GM12892 (cell line): ENCODE measurements at regions not wholly inside any gene's neighbourhood (a gene's known extent, or its start where the extent isn't known, plus 50 kb on each side); places are given as distances from the start of the nearest gene placed in this dataset.

Experiments
- DNase-seq: peaks from one replicate; pipeline ENCODE4 v3.0.0; 2011; ENCODE audit not compliant: insufficient read length
- FAIRE-seq: peaks from 2 replicates; lab custom pipeline; 2011; peaks lifted over from hg19 to GRCh38; lab: Jason Lieb, UNC
- POLR2A ChIP-seq: IDR thresholded peaks from 2 replicates; pipeline ENCODE4 v1.6.1; 2011; ENCODE audit warnings: low read depth, low read length, control low read depth
- POLR2AphosphoS5 ChIP-seq: IDR thresholded peaks from 2 replicates; pipeline ENCODE4 v1.6.1; 2011; ENCODE audit warnings: low read depth, low read length, control low read depth
- TAF1 ChIP-seq: IDR thresholded peaks from 2 replicates; pipeline ENCODE4 v1.6.1; 2011; ENCODE audit warnings: low read depth, mild to moderate bottlenecking, control low read depth, low read length, borderline replicate concordance

DNA sequence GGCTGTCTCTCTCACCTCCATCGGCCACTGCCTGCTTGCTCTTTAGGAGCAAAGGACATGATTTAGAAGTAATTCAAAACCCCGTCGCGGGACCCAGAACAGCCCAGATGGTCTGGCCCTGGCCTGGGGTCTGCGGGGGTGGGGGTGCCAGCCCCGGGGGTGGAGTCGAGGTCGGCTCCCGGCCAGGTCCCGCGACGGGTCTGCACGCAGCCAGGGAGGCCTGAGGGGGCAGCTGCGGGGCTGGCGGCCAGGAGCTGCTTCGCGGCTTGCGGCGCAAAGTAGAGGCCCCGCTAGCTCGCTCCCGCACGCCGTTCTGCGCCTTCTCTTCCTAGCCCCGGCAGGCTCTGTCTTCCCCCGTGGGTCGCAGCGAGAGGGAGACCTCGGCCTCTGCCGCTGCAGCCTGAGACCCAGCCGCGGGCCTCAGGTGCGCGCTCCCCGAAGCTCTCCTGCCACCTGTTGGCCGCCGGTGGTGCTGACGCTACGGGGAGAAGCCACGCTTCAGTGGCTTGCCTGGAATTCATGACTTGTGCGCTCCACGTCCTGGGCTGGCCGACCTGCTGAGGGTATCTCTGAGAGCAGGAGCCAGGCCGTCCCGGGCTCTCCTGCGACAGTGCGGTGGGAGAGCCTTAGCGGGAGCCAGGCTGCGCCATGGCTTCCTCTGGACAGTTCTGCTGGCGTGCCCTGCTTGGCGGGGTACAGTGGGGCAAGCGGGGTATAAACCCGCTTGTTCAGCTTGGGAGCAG is 157.2 kb upstream of the PITX1 start:
- TF ChIP-seq POLR2A, result no peak
- no peak for TF ChIP-seq TAF1
- no peak for TF ChIP-seq POLR2AphosphoS5
- DNase-seq (peak; percentile 72), FAIRE-seq (peak; percentile 74)

DNA sequence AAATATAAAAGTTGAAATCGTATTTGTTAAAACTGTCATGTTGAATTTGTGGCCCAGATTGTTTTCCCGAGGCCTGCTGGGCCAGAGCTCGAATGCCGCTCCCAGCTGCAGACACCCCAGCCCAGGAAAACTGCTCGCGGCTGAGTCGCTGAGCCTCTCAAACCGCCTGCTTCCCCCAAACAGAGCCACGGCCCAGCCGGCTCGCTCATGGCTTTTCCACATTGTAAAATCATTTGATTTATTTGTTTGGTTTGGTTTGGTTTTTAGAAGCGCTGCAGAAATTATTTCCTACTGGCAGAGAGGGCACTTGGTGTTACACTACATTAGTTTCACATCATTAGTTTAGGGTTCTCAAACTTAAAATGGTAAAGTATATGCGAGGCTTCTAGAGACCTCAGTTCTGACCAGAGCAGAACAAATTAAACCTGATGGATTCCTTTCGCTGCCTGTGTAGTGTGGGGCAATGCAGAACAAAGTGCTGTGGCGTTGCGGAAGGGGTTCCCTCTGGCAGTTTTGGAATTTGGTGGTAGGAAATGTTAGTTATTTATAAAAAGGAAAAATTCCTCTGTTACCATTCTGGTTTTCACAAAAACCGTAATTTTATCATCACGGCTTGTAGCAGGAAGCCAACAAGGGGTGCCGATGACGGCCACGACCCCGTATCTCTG is 156.5 kb upstream of the PITX1 start:
- no peak for TF ChIP-seq POLR2AphosphoS5
- TF ChIP-seq POLR2A, result no peak
- no peak for TF ChIP-seq TAF1
- DNase-seq (no peak), FAIRE-seq (no peak)

GRCh38 chr5:135189024-135189423 is 155.0 kb upstream of the PITX1 start:
- no peak for FAIRE-seq
- no peak for DNase-seq
- TF ChIP-seq POLR2A (no peak), TAF1 (no peak), POLR2AphosphoS5 (no peak)

- no peak for FAIRE-seq
- TF ChIP-seq TAF1 (no peak), POLR2A (no peak)
- DNase-seq, result no peak
Observed at GRCh38 chr5:135188233-135188914, 154.3 kb upstream of the PITX1 start.

DNA sequence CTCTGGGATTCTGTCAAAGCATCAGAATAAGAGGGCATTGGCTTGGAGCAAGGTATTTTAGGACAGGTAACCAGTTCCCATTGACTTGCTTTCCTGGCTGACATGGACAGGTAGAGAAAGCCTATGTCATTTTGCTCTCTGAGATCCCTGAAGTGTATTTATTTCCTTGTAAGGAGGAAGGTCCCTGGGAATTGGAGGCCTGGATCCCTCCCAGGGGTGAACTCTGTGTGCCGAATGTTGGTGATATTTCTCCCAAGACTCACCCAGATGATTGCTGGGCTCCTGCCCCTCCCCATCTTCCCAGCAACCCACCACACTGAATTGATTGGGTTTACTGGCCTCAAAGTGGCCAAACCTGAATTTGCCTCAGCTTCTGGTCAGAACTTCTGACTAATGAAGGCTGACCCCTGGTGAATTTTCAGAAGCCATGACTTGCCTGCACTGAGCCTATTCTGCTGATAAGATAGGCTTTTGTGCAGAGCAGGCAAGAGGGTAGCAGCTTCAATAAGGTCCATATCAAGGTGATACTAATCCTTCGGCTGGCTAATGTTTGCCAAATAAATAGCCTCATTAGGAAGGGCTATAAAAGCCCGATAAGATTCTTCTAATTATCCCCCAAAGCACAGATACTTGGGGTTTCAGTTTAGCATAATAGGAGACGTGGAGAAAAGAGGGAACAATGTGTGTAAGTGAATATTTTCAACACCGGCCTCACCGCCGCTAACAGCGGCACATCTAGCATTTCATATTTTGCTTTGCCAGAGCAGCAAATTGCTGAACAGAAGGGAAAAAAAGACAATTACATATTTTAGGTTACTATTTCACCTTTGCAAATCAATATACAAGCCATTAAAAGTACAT is 152.9 kb upstream of the PITX1 start:
- no peak for DNase-seq
- FAIRE-seq, result no peak
- TF ChIP-seq POLR2A, result no peak
- TF ChIP-seq POLR2AphosphoS5, result no peak
- no peak for TF ChIP-seq TAF1

DNA sequence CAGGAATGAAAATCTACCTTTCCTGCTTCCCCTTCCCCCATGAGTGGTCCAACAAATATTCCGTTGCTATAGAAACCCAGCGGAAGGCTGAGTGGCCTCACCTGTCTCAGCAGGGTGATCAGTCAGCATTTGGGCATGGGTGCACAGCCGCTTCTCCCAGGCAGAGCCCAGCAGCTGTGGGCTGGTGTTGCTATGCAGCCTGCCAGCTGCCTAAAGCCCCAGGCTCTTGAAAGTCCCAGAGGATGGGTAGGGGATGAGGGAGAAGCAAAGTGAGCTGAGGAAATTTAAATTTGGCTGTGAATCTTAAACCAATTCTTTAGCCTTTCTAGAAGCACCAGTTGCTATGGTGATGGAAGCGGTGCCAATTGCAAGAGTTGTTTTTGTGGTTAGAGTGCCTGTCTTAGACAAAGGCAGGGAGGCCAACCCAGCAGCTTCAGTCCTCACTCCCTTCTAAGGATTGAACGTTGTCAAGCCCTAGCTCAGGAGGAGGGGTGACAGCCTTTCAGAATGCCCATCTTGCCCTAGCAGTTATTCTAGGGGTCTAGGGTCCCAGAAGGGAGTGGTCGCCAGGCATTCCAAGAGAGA is 151.5 kb upstream of the PITX1 start:
- FAIRE-seq, result no peak
- no peak for DNase-seq
- no peak for TF ChIP-seq POLR2A
- TF ChIP-seq POLR2AphosphoS5, result no peak
- no peak for TF ChIP-seq TAF1

DNA sequence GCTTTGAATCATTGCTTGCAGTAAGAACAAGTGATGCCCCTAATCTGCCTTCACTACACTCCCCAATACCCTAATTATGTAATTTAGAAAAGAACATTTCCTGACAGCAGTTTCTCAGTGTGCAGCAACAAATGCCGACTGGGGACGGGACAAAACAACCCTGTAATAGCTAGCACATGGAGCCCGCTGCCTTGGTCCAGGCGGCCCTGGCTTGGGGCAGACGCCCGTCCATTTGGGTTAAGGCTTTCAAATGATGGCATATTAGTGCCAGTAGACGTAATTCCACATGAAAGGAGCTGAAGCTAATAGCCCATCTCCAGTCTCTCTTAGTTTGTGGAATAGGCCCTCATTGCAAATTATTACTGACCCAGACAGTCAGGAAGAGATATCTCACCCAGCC is 150.6 kb upstream of the PITX1 start:
- FAIRE-seq, result no peak
- DNase-seq, result no peak
- TF ChIP-seq POLR2AphosphoS5, result no peak
- TF ChIP-seq TAF1, result no peak
- TF ChIP-seq POLR2A, result no peak

DNA sequence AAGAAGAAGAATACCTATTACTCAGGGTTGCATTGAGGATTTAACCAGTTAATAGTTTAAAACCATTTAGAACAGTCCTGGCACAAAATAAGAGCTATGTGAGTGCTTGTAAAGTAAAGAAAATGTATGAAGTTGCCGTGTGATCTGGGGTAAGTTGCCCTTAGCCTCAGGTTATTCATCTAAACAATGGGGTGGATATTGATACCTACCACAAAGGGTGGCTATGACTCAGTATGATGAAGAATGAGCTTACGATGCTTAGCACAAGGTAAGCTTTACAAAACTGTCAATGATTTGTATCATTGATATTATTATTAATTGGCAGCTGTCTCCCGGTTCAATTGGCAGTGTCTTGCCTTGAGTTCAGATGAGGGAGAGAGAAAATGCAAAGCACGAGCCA is 149.4 kb upstream of the PITX1 start:
- DNase-seq (no peak), FAIRE-seq (no peak)

GRCh38 chr5:135182675-135183074 is 148.6 kb upstream of the PITX1 start:
- DNase-seq (no peak), FAIRE-seq (no peak)
- TF ChIP-seq POLR2A (no peak), TAF1 (no peak), POLR2AphosphoS5 (no peak)

More for the DNA sequence above, 149.4 kb upstream of the PITX1 start:
- TF ChIP-seq POLR2A (no peak), POLR2AphosphoS5 (no peak), TAF1 (no peak)

GRCh38 chr5:135181653-135182052 is 147.6 kb upstream of the PITX1 start:
- no peak for TF ChIP-seq POLR2AphosphoS5
- no peak for TF ChIP-seq TAF1
- TF ChIP-seq POLR2A, result no peak
- DNase-seq (no peak), FAIRE-seq (no peak)
